ENCODE measurements at regions not wholly inside any gene's neighbourhood (a gene's known extent, or its start where the extent isn't known, plus 50 kb on each side); places are given as distances from the start of the nearest gene placed in this dataset.

GRCh38 chrX:76915836-76916235, 488.3 kb downstream of the MAGEE1 start:
- no peak for TF ChIP-seq CTCF (conservative IDR thresholded peaks at IDR 0.05)
- TF ChIP-seq ZFX (IDR thresholded peaks at IDR 0.05) = no peak
